ENCODE measurements at regions not wholly inside any gene's neighbourhood (a gene's known extent, or its start where the extent isn't known, plus 50 kb on each side); places are given as distances from the start of the nearest gene placed in this dataset.

DNA sequence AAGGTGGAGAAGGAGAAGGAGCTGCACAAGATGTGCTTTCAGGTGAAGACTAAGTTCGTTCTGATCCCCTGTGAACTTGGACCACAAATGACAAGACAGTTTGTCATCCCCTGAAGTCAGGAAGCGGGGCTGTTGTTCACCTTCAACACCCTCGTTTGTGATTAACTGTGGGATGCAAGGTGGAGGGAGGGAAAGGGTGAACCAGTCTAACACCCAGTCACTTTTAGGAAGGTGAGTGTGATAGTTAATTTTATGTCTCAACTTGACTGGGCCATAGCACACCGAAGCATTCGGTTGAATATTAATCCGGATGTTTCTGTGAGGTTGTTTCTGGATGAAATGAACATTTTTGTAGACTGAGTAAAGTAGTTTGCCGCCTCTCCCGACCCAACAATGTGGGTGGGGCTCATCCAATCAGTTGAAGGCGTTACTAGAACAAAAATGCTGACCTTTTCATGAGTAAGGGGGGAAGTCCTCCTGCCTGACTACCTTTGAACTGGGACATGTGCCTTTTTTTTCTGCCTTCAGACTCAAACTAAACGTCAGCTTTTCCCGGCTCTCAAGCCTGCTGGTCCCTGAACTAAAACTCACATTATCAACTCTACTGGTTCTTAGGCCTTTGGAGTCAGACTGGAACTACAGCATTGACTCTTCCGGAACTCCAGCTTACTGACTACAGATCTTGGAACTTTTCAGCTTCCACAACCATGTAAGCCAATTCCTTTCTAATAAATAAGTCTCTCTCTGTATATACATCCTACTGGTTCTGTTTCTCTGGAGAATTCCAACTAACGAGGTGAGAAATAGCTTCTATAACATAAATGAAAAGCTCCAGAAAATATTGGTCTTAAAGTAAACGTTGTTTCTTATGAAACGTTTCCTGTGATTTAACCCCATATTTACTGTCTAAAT is 264.0 kb upstream of the SLITRK3 start:
- Mint-ChIP-seq H3K36me3 (no peaks in the 10 kb centered on the region), H3K27ac (no peak overlapping the region), H3K9me3 (peaks cover 3% of the 10 kb centered on the region), H3K4me1 (no peaks in the 10 kb centered on the region), H3K27me3 (no peaks in the 10 kb centered on the region), H3K4me3 (no peak overlapping the region)
- no peak for ATAC-seq

DNA sequence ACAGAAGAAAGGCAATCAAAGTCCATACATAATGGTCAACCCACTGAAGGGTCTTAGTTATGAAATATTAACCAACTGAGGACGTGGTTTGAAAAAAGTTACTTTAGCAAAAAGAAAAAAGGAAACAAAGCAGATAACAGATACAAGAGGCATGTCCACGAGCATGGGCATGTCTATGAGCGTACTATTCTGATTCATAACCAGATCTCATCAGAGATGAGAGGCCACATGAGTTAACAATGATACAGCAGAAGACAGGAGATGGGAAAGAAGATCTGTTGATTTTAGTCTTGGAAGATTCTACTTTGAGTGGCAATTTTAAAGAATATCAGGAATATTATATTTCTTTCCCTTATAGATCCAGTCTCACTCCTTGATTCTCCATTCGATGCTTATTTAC is 262.9 kb upstream of the SLITRK3 start:
- Mint-ChIP-seq H3K4me1 (no peaks in the 10 kb centered on the region), H3K27ac (no peak overlapping the region), H3K27me3 (no peaks in the 10 kb centered on the region), H3K36me3 (no peaks in the 10 kb centered on the region), H3K4me3 (no peak overlapping the region), H3K9me3 (peaks cover 3% of the 10 kb centered on the region)
- no peak for ATAC-seq

DNA sequence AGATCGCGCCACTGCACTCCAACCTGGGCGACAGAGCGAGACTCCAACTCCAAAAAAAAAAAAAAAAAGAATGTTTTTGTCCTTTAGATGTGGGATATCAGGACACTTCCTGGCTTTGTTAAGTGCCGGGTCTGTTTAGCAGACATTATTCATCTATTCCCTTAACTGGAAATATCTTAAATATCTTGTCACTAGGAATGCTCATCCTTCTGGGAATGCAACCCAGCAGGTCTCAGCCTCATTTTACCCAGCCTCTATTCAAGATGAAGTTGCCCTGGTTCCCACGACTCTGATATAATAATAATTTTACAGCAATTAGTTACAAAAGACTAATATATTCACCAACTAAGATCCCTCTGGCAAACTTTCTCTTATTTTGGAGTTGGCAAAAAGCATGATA is 260.9 kb upstream of the SLITRK3 start:
- no peak for ATAC-seq
- H3K27me3 Mint-ChIP-seq = no peaks in the 10 kb centered on the region
- H3K4me1 Mint-ChIP-seq = no peaks in the 10 kb centered on the region

DNA sequence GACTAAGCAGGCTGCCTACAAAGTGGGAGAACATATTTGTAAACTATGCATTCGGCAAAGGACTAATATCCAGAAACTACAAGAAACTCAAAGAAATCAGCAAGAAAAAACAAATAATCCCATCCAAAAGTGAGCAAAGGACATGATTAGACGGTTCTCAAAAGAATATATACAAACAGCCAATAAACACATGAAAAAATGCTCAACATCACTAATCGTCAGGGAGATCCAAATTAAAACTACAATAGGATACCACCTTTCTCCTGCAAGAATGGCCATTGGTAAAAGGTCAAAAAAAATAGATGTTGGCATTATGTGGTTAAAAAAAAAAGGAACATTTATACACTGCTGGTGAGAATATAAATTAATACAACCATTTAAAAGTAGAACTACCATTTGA is 259.6 kb upstream of the SLITRK3 start:
- no peaks in the 10 kb centered on the region for H3K36me3 Mint-ChIP-seq
- H3K27ac Mint-ChIP-seq = no peak overlapping the region
- H3K4me1 Mint-ChIP-seq = no peaks in the 10 kb centered on the region
- no peak overlapping the region for H3K4me3 Mint-ChIP-seq
- no peak for ATAC-seq
- no peaks in the 10 kb centered on the region for H3K27me3 Mint-ChIP-seq
- H3K9me3 Mint-ChIP-seq = peaks cover 7% of the 10 kb centered on the region

More for the DNA sequence above, 260.9 kb upstream of the SLITRK3 start:
- no peak overlapping the region for H3K4me3 Mint-ChIP-seq
- H3K36me3 Mint-ChIP-seq = no peaks in the 10 kb centered on the region
- H3K27ac Mint-ChIP-seq = no peak overlapping the region
- peaks cover 7% of the 10 kb centered on the region for H3K9me3 Mint-ChIP-seq

DNA sequence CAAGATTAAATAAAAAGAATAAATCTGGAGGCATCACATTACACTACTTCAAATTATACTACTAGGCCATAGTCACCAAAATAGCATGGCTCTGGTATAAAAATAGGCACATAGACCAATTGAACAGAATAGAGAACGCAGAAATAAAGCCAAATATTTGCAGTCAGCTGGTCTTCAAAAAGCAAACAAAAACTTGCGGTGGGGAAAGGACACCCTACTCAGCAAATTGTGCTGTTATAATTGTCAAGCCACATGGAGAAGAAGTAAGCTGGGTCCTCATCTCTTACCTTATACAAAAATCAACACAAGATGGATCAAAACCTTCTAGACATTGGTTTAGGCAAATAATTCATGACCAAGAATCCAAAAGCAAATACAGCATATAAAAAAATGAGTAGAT is 259.2 kb upstream of the SLITRK3 start:
- Mint-ChIP-seq H3K27ac (no peak overlapping the region), H3K4me1 (no peaks in the 10 kb centered on the region), H3K27me3 (no peaks in the 10 kb centered on the region), H3K4me3 (no peak overlapping the region), H3K36me3 (no peaks in the 10 kb centered on the region), H3K9me3 (peaks cover 7% of the 10 kb centered on the region)
- no peak for ATAC-seq

DNA sequence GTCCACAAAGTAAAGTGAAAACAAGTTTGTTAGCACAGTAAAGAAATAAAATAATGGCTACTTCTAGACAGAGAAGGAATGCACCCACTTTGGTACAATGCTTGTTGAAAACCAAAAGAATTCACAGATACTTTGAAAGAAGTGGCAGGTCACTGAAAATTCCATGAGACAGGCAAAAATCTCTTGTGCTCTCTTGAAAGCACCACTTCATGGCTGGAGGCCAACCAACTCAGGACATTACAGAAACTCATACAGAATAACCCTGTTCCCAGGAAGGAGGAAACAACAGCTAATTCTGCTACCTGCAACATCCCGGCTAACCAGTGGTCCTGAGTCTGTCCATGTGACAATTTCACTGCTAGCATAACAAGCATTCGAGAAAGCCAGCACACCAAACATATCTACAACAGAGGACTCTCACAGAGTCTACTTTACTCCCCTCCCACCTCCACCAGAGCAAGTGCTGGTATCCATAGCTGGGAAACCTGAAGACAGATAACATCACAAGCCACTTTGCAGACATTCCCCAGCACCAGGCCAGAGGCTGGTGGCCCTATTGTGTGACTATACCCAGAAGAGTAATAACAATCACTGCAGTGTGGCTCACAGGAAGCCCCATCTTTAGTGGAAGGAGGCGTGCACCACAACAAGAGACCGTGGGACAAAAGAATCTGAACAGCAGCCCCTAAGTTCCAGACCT is 255.3 kb upstream of the SLITRK3 start:
- Mint-ChIP-seq H3K4me1 (no peaks in the 10 kb centered on the region), H3K36me3 (no peaks in the 10 kb centered on the region), H3K27ac (no peak overlapping the region), H3K27me3 (no peaks in the 10 kb centered on the region), H3K9me3 (peaks cover 9% of the 10 kb centered on the region), H3K4me3 (no peak overlapping the region)
- no peak for ATAC-seq

DNA sequence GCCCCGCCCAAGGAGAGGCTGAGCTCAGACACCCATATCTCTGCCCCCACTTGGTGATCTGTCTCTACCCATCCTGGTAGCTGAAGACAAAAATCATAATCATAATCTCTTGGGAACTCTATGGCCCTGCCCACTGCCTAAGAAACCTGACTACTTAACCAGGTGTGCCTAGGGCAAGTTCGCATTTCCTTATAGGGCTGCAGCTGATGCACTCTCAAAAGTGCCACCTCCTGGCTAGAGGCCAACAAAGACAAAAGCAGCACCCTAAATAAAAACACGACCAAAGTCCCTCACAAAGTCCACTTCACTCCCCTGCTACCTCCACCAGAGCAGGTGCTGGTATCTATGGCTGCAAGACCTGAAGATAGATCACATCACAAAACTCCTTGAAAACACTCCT is 250.4 kb upstream of the SLITRK3 start:
- Mint-ChIP-seq H3K4me1 (no peaks in the 10 kb centered on the region), H3K36me3 (no peaks in the 10 kb centered on the region), H3K27ac (no peak overlapping the region), H3K9me3 (peaks cover 5% of the 10 kb centered on the region), H3K27me3 (no peaks in the 10 kb centered on the region), H3K4me3 (no peak overlapping the region)
- no peak for ATAC-seq

DNA sequence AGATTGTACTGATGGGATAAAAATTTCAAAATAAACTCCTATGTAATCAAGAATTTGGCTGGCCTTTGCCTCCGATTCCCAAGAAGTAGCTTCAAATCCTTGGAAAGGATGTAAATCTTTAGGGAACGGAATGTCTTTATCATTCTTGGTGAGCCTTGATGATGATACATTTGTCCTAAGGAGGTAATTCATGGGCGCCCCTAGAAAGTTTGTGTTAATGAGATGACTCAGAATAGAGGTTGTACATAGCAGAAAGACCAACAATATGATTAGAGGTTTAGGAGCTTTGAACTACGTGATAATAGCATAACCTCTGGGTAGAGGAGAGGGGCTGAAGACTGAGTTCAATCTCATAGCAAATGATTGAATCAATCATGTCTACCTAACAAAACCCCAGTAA is 248.6 kb upstream of the SLITRK3 start:
- Mint-ChIP-seq H3K27ac (no peak overlapping the region), H3K9me3 (peaks cover 5% of the 10 kb centered on the region), H3K4me1 (no peaks in the 10 kb centered on the region), H3K27me3 (no peaks in the 10 kb centered on the region), H3K36me3 (no peaks in the 10 kb centered on the region), H3K4me3 (no peak overlapping the region)
- ATAC-seq = no peak

DNA sequence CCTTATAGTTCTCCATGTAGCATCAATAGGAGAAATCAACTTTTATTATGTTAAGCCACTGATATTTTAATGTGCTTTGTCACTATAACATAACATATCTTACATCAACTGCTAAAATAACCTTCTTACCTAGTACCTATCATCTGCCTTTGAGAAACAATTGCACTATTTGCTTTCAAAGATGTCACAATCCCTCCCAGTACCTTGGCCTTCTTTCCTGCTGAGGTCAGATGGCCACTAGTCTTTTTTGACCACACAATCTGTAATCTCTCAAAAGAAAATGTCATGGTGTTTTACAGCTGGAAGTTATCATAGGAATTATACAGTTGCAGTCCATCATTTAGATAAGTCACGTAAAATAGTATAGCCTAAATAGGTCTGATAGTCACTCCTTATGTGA is 247.5 kb upstream of the SLITRK3 start:
- Mint-ChIP-seq H3K9me3 (peaks cover 2% of the 10 kb centered on the region), H3K27me3 (no peaks in the 10 kb centered on the region), H3K4me3 (no peak overlapping the region), H3K4me1 (no peaks in the 10 kb centered on the region), H3K27ac (no peak overlapping the region), H3K36me3 (no peaks in the 10 kb centered on the region)
- no peak for ATAC-seq

DNA sequence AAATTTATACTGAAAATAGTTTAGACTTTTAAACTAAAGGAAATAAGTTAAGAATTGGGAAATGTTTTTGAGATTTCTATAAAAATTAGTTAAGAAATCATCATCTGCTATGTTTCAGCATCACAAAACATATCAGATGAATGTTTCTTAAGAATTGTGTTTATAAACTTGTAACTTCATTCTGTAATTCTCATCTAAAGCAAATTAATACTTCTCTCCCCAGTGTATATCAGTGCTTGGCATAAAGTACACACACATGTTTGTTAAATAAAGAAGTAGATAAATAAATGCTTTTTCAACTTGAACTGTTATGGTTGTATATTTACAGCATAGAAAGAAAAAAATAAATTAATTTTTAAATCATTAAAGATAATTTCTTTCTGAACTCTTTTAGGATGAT is 245.9 kb upstream of the SLITRK3 start:
- Mint-ChIP-seq H3K27ac (no peak overlapping the region), H3K36me3 (no peaks in the 10 kb centered on the region), H3K4me3 (no peak overlapping the region), H3K9me3 (no peaks in the 10 kb centered on the region), H3K4me1 (no peaks in the 10 kb centered on the region), H3K27me3 (no peaks in the 10 kb centered on the region)
- ATAC-seq = no peak

DNA sequence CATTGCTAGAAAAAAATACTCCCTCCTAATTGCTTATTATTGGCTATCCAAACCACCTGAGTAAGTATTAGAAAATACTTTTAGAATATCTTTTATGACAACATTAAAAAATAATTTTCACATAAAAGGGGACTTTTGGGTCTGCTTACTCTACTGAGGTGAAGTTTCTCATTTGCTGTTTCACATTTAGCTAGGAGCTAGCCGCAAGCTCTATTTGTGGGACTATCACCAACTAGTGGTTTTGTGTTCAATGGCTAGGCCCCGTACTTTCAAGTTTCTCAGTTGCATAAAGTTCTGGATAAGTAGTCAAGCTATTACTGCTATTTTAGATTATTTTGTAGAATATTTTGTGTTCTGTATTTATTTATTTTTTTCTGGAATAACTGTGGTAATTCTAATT is 244.2 kb upstream of the SLITRK3 start:
- Mint-ChIP-seq H3K4me3 (no peak overlapping the region), H3K4me1 (no peaks in the 10 kb centered on the region), H3K36me3 (no peaks in the 10 kb centered on the region), H3K27ac (no peak overlapping the region), H3K27me3 (no peaks in the 10 kb centered on the region), H3K9me3 (no peaks in the 10 kb centered on the region)
- no peak for ATAC-seq

DNA sequence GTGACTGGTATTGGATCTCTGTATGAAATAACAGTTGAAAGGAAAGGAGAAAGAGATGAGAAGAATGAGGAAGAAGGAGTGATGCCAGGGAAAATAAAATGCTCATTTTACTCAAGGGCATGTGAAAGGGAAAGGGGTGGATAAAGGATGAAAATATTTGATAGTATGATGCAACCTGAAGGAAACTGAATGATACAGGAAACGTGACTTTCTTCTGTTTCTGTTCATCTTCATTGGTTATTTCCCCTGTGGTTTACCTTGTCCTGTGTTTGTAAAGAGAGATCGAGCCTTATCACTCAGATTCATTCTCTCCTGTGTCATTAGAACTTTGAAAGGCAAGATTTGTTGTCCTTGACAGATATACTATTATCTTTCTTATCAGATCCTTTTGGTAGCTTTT is 243.6 kb upstream of the SLITRK3 start:
- no peak overlapping the region for H3K4me3 Mint-ChIP-seq
- H3K27me3 Mint-ChIP-seq = no peaks in the 10 kb centered on the region
- no peak overlapping the region for H3K27ac Mint-ChIP-seq
- H3K4me1 Mint-ChIP-seq = no peaks in the 10 kb centered on the region
- ATAC-seq = no peak
- H3K36me3 Mint-ChIP-seq = no peaks in the 10 kb centered on the region
- no peaks in the 10 kb centered on the region for H3K9me3 Mint-ChIP-seq

DNA sequence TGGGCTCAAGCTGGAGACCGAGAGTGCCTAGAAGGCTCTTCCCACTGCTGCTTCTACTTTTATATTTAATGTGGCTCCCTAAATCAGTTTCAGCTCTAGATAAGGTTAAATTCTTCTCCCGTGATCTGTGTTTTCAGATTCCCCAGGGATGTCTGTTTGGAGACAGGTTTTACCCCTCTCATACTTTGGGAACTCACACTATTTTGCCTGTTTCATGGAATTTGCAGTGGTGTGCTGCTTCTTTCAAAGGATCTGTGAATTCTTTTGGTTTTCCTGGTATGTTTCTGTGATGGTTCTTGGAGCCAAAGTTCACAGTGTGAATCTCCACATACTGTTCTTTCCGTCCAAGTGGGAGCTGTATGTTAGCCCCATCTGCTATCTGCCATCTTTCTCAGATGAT is 238.3 kb upstream of the SLITRK3 start:
- Mint-ChIP-seq H3K27me3 (no peaks in the 10 kb centered on the region), H3K4me3 (no peak overlapping the region), H3K4me1 (no peaks in the 10 kb centered on the region), H3K27ac (no peak overlapping the region), H3K9me3 (peaks cover 9% of the 10 kb centered on the region), H3K36me3 (no peaks in the 10 kb centered on the region)
- no peak for ATAC-seq

DNA sequence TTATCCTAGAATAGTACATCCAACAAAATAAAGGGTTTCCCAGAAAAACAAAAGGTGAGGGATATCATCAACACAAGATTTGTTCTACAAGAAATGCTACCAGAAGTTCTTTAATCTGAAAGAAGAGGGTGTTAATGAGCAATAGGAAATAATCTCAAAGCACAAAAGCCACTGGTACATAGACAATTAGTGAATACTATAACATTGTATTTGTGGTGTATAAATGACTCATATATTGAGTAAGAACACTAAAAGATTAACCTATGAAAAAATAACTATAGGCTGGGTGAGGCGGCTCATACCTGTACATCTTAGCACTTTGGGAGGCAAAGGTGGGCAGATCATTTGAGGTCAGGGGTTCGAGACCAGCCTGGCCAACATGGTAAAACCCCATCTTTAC is 210.2 kb upstream of the SLITRK3 start:
- H3K4me3 Mint-ChIP-seq = no peak overlapping the region
- H3K9me3 Mint-ChIP-seq = no peaks in the 10 kb centered on the region
- no peak for ATAC-seq
- H3K27me3 Mint-ChIP-seq = no peaks in the 10 kb centered on the region
- no peaks in the 10 kb centered on the region for H3K4me1 Mint-ChIP-seq
- H3K36me3 Mint-ChIP-seq = no peaks in the 10 kb centered on the region
- no peak overlapping the region for H3K27ac Mint-ChIP-seq

DNA sequence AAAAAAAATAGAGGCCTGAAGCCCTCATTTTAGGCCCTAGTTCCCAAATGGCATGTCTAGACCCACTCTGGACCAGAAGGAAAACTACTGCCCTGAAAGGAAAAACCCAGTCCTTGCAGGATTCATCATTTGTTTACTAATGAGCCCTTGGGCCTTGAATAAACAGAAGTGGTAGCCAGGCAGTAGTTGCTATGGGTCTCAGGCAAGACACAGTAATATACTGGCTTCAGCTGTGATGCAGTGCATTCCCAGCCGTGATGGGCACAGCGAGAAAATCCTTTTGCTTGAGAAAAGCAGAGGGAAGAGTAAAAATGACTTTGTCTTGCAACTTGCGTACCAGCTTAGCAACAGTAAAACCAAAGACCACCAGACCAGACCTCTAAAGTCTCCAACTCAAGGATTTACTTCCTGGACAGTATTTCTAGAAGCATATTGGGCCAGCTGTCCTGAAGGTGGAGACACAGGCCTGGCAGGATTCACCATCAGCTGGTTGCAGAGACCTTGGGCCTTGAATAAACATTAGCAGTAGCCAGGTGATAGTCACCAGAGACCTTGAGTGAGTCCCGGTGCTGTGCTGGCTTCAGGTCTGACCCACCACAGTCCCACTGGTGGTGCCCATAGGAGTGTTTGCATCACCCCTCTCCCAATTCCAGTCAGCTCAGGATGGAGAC is 208.3 kb upstream of the SLITRK3 start:
- Mint-ChIP-seq H3K27me3 (no peaks in the 10 kb centered on the region), H3K4me1 (no peaks in the 10 kb centered on the region), H3K36me3 (no peaks in the 10 kb centered on the region), H3K27ac (no peak overlapping the region), H3K9me3 (no peaks in the 10 kb centered on the region), H3K4me3 (no peak overlapping the region)
- no peak for ATAC-seq

DNA sequence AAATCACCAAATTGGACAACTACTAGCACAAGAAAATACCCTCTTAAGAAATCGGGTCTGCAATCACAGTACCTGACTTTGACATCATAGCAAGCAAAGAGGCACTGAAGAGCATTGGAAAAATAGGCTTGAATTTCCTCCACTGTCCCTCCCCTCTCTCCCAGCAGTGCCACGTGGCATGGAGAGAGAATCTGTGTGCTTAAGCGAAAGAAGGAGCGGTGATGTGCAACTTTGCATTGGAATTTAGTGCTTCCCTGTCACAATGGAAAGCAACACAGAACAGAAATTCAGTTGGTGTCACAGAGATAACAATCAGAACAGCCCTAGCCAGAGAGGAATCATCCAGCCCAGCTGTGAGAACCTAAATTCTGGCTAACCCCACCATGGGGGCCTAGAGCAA is 207.5 kb upstream of the SLITRK3 start:
- ATAC-seq = no peak
- H3K4me1 Mint-ChIP-seq = no peaks in the 10 kb centered on the region
- no peak overlapping the region for H3K4me3 Mint-ChIP-seq
- H3K27me3 Mint-ChIP-seq = no peaks in the 10 kb centered on the region
- H3K9me3 Mint-ChIP-seq = no peaks in the 10 kb centered on the region
- no peaks in the 10 kb centered on the region for H3K36me3 Mint-ChIP-seq
- no peak overlapping the region for H3K27ac Mint-ChIP-seq
